BJ (cell line): ENCODE measurements at regions not wholly inside any gene's neighbourhood (a gene's known extent, or its start where the extent isn't known, plus 50 kb on each side); places are given as distances from the start of the nearest gene placed in this dataset.

Experiments
- CTCF ChIA-PET: fragments of 350-600 bp; formaldehyde crosslinking; extraction: SDS; loops from one replicate; lab custom pipeline; 2021; ENCODE audit warnings: antibody characterized with exemption, inconsistent platforms; lab: Yijun Ruan, JAX
- POLR2A ChIA-PET: fragments of 300-600 bp; sonication (Branson Sonifier 250); formaldehyde crosslinking; extraction: SDS; loops from one replicate; lab custom pipeline; 2021; ENCODE audit warnings: antibody characterized with exemption; lab: Charles Lee
- DNase-seq: peaks from one replicate; pipeline ENCODE4 v3.0.0-alpha.2; 2011; ENCODE audit warnings: low read depth
- H3K27me3 ChIP-seq: 2 replicates; pipeline ENCODE4 v1.6.0; 2011; ENCODE audit warnings: low read length; ENCODE audit not compliant: control insufficient read depth, insufficient read depth
- H3K36me3 ChIP-seq: 2 replicates; pipeline ENCODE4 v1.5.1; 2011; ENCODE audit warnings: low read length; ENCODE audit not compliant: control insufficient read depth, insufficient read depth
- H3K4me3 ChIP-seq: 2 replicates; pipeline ENCODE4 v1.5.1; 2011; ENCODE audit warnings: low read depth, mild to moderate bottlenecking, control low read depth, low read length
- CTCF ChIP-seq: IDR thresholded peaks from 2 replicates; pipeline ENCODE4 v1.5.1; 2011; ENCODE audit warnings: low read depth, mild to moderate bottlenecking, control low read depth, inconsistent platforms, low read length, moderate library complexity; ENCODE audit not compliant: insufficient read depth

- DNase-seq: no peak
- no peak for TF ChIP-seq CTCF
- no peaks in the 10 kb centered on the region for H3K27me3 ChIP-seq
- CTCF ChIA-PET: interaction anchor here (0.9 to 1.4 kb wide), 3 partner anchors 24 to 36 kb away, joined by 4 to 5 read pairs (median 4); no protein-coding TSS in a partner anchor
- no peaks in the 10 kb centered on the region for H3K36me3 ChIP-seq
- POLR2A ChIA-PET: no interaction called here
- H3K4me3 ChIP-seq: no peak overlapping the region
These were observed 52.5 kb upstream of the SPTLC3 start for GRCh38 chr20:12956303-12956702.

- H3K36me3 ChIP-seq: no peaks in the 10 kb centered on the region
- CTCF ChIA-PET: no interaction called here
- H3K27me3 ChIP-seq: no peaks in the 10 kb centered on the region
- H3K4me3 ChIP-seq: no peak overlapping the region
- TF ChIP-seq CTCF: no peak
- no peak for DNase-seq
- POLR2A ChIA-PET: no interaction called here
These were observed 50.8 kb upstream of the SPTLC3 start for GRCh38 chr20:12957968-12958367.
